OCI-M1 (cell line): ENCODE measurements at regions not wholly inside any gene's neighbourhood (a gene's known extent, or its start where the extent isn't known, plus 50 kb on each side); places are given as distances from the start of the nearest gene placed in this dataset.
"Not testable (repeated sequence)": the region's sequence is repeated elsewhere in the genome, so short reads cannot be mapped to it uniquely, and the experiment has no call there.

Experiments used
- DNase-seq: peaks from one replicate; lab custom pipeline; 2025; lab: John Stamatoyannopoulos, UW

- no peak for DNase-seq
Observed at GRCh38 chr2:182477774-182478173, 50.9 kb upstream of the PDE1A start.

- no peak for DNase-seq
Observed at GRCh38 chr2:182481676-182482075, 54.8 kb upstream of the PDE1A start.

GRCh38 chr2:182482511-182482910, 55.7 kb upstream of the PDE1A start:
- no peak for DNase-seq

- DNase-seq = no peak
Observed at GRCh38 chr2:182496596-182496995, 69.8 kb upstream of the PDE1A start.

GRCh38 chr2:182499706-182500470, 73.1 kb upstream of the PDE1A start:
- no peak for DNase-seq

GRCh38 chr2:182503886-182504285, 77.0 kb upstream of the PDE1A start:
- DNase-seq = no peak

GRCh38 chr2:182504903-182505302, 78.1 kb upstream of the PDE1A start:
- DNase-seq = no peak

- DNase-seq = no peak
Observed at GRCh38 chr2:182506606-182507005, 79.8 kb upstream of the PDE1A start.

- DNase-seq = not testable (repeated sequence)
Observed at GRCh38 chr2:182508583-182508982, 81.7 kb upstream of the PDE1A start.

GRCh38 chr2:182509216-182509615, 82.4 kb upstream of the PDE1A start:
- DNase-seq = no peak

- DNase-seq = no peak
Observed at GRCh38 chr2:182521453-182522404, 94.9 kb upstream of the PDE1A start.

GRCh38 chr2:182522405-182522896, 95.6 kb upstream of the PDE1A start:
- DNase-seq = peak; percentile 34

GRCh38 chr2:182522972-182523473, 96.2 kb upstream of the PDE1A start:
- DNase-seq = no peak

- DNase-seq = no peak
Observed at GRCh38 chr2:182530636-182531035, 103.8 kb upstream of the PDE1A start.

GRCh38 chr2:182540252-182540651, 113.4 kb upstream of the PDE1A start:
- peak; percentile 18 for DNase-seq

GRCh38 chr2:182541268-182541667, 114.4 kb upstream of the PDE1A start:
- DNase-seq = no peak

GRCh38 chr2:182542501-182543258, 115.8 kb upstream of the PDE1A start:
- DNase-seq = no peak

GRCh38 chr2:182543741-182544525, 117.1 kb upstream of the PDE1A start:
- peak; percentile 14 for DNase-seq

GRCh38 chr2:182545420-182546167, 118.8 kb upstream of the PDE1A start:
- DNase-seq = no peak
